ENCODE measurements at regions not wholly inside any gene's neighbourhood (a gene's known extent, or its start where the extent isn't known, plus 50 kb on each side); places are given as distances from the start of the nearest gene placed in this dataset.

DNA sequence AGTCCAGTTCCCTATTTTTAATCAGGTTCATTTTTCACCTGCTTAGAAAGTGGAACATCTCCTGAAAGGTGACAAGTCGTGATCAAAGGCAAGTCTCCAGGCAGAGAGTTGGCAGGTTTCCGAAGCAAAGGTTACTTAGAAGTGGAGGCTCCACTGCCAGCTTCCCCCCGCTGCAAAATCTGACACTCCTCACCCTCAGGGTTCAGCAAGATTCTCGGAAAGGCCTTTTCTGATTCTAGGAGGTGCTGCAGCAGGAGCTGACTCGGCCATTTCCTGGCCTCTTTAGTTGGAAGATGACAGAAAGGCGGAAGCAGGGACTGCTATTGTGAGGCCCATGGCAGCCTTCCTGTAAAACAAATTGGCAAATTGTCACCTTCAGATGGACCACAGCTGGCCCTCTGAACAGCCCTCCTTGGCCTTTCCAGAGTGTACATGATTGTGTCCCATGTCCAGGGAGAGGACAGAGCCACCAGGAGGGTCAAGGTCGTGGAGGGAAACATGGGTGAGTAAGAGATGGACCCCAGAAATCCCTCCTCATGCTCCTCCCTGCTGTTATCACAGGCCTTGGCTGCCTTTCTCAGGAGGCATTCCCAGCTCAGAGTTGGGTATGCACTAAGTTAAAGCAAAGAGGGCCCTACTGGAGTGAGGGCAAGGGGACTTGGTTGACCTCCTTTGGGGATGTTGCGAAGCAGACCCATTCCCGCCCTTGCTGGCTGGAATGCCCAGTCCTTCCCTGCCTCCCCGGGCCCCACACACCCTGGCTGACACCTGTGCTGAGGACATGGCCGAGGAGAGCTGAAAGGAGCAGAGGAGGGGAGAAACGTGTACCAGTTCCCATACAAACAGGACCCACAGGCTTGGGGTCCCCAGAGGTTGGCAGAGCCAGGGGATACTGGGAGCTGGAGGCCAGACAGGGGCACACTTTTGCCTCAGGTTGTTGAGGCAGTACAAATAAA lies 115.5 kb upstream of the IRF2BP2 start (continued):
- TF ChIP-seq CREM (IDR thresholded peaks at IDR 0.05; ENCODE audit: low read depth) (no peak), SMC3 (conservative IDR thresholded peaks at IDR 0.05; ENCODE audit: insufficient read depth, low read depth, low read length) (no peak), POLR2AphosphoS5 (IDR thresholded peaks at IDR 0.05; ENCODE audit: control insufficient read depth, insufficient read depth, low read depth, low read length) (no peak), ZNF318 (IDR thresholded peaks at IDR 0.05; ENCODE audit: borderline replicate concordance in 1 of 2, low read depth in 1 of 2) (no peak), ERF (CRISPR knock-in tag; IDR thresholded peaks at IDR 0.05) (no peak), ZNF444 (CRISPR knock-in tag; IDR thresholded peaks at IDR 0.05) (0 out of 2 replicates have a peak, but pooled peaks have one; percentile 43), TSC22D4 (tag; IDR thresholded peaks at IDR 0.05) (no peak), CBX3 (IDR thresholded peaks at IDR 0.05; ENCODE audit: borderline replicate concordance in 1 of 2, low read length in 2 of 2) (no peak), TEAD4 (IDR thresholded peaks at IDR 0.05; ENCODE audit: low read length) (0 out of 2 replicates have a peak, but pooled peaks have one; percentile 4), TEAD4 (CRISPR knock-in tag; IDR thresholded peaks at IDR 0.05; ENCODE audit: borderline replicate concordance) (no peak), HOMEZ (CRISPR knock-in tag; IDR thresholded peaks at IDR 0.05) (no peak), TBL1XR1 (IDR thresholded peaks at IDR 0.05; ENCODE audit: low read length in 2 of 2) (no peak), ASH1L (IDR thresholded peaks at IDR 0.05; ENCODE audit: borderline replicate concordance, low read depth, partially characterized antibody) (no peak)
- TF ChIP-seq, protein P1, sequence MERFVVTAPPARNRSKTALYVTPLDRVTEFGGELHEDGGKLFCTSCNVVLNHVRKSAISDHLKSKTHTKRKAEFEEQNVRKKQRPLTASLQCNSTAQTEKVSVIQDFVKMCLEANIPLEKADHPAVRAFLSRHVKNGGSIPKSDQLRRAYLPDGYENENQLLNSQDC (CRISPR knock-in tag; IDR thresholded peaks at IDR 0.05) = no peak

All from K562 (cell line).